GM19238 (cell line): ENCODE measurements at regions not wholly inside any gene's neighbourhood (a gene's known extent, or its start where the extent isn't known, plus 50 kb on each side); places are given as distances from the start of the nearest gene placed in this dataset.
A peak's percentile ranks its signal among the peaks of the same experiment; 100 is the strongest.

ENCODE experiments used
- DNase-seq: peaks from one replicate; pipeline ENCODE4 v3.0.0; 2011; ENCODE audit warnings: low spot score; ENCODE audit not compliant: insufficient read length

DNA sequence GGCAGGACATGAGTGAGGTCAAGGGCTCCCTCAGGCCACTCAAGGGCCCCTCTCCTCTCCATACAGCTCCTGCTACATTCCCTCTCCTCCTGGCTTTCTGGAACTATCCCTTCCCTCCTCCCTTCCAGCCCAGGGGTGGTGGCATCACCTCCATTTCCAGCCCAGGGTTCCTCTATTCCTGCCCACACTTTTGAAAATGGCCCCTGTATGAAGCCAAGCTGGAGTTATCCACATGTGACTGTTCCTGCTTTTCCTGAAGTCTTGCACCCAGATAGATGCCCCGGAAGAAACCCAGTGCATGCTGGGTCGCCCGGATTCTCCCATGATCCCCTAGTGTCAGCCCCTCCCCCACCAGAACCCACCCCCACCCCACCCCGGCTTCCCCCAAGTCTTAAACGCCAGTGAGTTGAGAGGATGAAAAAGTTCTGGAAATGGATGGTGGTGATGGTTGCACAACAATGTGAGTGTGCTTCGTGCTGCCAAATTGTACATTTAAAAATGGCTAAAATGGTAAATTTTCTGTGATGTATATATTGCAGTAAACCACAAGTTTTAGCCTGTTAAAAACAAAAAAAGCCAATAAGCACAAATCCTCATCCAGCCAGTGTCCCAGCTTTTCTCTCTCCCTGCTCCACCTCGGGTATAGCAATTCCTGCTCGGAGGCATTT, 136.9 kb downstream of the SCARB1 start:
- DNase-seq: no peak

DNA sequence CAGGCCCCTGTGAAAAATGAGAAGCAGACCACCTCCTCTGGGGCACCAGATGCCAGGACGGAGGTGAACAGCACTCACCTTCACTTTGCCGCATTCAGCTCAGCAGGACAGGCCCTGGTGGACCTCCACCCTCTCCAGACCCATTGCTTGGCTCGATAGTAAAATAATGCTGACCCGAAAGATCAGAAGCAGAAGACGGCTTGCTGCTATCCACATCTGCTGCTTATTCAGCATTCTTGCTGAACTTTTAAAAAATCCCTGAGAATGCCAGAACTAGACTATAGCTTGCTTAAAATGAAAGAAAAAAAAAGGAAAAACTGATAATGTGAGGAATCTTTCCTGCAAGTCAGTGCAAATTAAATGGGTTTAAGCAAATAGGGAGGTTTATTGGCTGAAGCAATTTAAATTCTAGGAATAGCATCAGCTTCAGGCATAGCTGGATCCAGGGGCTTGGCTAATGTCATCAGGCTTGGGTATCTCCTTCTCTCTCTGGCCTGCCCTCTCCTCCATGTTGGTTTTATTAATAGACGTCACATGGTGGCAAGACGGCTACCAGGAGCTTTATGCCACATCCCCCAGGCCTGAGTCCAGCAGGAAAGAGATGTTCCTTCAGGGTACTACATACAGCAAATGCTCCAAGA, 137.9 kb downstream of the SCARB1 start:
- no peak for DNase-seq

DNA sequence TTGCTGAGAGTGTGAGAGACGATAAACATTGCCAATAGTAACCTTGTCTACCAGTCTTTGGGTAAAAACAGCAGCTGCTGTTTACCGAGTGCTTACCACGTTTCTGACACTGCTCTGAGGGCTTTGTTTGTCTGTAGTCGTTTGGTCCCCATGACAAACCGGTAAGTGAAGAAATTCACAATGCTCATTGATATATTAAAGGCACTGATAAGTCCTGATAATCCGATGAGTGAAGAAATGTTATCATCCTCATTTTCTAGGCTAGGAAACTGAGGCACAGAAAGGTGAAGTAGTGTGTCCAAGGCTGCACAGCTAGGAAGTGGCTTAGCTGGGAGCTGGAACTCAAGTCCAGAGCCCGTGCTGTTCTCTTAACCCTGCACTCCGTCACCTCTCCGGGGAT, 138.6 kb downstream of the SCARB1 start:
- no peak for DNase-seq

DNA sequence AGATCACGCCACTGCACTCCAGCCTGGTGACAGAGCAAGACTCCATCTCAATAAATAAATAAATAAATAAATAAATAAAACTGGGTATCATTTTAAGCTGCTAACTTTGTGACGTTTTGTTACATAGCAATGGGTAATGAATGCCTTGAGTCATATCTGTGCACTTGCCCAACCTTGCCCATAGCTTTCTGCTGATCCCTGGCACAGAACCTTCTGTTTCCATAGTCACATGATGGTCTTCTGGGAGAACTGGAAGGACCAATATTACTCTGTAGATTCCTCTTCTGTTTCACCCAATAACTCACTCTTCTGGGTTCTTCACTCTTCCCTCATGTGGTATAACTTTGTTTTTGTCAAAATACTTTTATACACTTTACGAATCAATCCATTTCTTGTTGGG, 140.8 kb downstream of the SCARB1 start:
- DNase-seq: no peak

DNA sequence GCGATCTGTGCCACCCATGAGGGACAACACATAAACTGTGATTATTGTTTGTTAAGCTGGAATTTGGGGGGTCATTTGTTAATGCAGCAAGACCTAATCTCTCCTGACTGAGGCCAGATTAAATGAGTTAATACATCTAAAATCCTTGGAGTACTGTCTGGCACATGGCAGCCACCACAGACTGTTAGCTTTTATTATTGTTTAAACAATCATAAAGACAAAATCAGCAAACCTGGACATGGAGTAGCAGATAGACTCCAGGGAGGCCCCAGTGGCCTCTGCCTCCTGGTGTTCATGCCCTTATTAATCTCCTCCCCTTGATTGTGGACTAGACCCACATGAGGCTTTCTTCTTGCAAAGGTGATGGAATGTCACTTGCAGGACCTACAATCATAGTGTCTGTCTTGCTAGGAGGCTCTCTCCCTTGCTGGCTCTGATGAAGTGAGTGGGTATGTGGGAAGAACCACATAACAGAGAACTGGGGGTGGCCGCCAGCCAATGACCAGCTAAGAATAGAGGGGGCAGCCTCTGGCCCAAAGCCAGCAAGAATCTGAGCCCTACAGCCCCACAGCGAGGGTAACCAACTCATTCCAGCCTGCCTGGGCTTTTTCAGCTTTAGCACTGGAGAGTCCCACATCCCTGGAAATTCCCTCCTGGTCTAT, 142.0 kb downstream of the SCARB1 start:
- no peak for DNase-seq

DNA sequence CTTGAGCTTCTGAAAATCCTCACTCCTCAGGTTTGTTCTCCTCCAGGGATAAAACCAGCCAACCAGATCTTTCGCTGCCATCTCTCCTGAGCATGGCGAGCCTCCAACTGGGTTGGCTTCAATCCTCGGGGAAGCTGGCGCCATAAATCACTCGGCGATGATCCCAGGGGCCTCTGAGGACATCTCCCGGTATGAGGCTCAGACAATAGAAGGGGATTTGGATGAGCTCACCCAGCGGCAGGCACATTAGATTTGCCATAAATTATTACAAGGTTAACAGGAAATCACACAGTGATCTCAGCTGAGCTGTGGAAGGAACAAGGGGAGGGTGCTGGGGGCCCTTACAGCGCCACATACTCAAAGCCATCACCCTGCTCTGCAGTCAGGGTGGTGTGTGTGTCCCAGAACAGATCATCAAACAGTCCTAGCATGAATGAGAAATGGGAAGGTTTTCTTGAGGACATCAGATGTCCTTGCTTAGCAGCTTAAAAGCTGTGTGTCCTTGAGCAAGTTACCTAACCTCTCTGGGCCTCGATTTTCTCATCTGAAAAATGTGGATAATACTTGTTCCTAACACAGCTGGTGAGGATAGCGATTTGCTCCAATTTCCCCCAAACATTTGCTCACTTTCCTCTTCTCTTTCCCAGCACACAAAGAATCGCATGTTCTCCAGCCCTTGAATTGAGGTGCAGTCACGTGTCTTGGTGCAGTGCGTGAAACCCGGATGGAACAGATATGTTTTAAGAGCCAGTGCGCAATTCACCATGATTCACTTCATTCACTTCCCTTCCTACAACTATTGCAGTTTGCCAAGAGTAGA, 142.8 kb downstream of the SCARB1 start:
- no peak for DNase-seq

DNA sequence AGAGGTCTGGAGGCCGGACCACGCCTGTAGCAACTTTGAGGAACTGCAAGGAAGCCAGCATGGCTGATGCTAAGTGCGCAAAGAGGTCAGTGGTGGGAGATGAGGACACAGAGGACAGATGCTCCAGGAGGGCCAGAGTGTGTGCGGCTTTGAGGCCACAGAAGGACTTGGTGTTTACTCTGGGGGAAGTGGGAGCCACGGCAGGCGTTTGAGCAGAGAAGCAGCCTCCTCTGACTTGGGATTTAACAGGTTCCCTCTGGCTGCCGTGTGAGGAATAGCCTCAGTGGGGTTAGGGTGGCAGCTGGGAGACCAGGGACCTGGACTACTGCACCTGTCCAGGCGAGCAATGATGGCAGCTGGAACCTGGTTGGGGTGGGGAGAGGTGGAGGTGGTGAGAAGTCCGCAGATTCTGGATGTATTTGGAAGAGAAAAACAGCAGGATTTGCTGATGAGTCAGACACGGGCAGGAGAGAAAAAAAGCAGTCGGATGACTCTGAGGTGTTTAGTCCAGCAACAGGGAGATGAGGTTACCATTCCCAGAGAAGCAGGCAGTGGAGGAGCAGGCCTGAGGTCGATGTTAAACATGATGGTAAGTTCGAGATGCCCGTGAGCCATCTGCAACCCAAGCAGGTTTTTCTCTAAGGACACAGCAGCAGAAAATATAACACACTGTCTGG, 143.5 kb downstream of the SCARB1 start:
- DNase-seq: no peak

DNA sequence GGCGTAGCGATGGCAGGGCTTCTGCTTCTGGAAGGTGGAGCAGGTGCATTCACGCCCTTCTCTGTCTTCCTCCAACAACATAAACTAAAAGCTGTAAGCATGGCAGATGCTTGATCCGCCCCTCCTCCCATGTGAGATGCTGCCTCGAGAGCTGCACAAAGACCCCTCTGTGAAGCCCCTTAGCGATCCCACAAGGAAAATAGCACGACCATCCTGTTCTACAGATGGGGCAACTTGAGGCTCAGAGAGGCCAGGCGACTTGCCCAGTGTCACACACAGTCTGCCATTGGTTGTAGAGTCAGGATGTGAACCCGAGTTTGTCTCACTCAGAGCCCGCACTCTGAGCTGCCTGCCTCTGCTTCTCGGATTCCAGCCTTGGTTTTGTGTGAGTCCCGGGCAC, 144.4 kb downstream of the SCARB1 start:
- DNase-seq: no peak

DNA sequence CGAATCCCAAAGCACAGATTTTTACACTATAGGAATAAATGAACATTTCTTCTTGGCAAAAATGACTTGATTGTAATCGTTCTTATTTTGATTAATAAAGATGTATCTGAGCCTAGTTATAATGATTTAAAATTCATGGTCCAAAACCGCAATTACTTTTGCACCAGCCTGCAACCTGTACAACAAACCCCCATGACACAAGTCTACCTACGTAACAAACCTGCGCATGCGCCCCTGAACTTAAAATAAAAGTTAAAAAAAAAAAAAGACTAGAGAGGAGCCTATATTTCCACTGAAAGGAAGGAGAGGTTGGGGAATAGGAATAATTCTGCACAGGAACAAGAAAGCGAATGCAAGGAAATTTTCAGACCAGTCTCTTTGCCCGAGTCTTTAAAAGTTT, 145.2 kb downstream of the SCARB1 start:
- no peak for DNase-seq

DNA sequence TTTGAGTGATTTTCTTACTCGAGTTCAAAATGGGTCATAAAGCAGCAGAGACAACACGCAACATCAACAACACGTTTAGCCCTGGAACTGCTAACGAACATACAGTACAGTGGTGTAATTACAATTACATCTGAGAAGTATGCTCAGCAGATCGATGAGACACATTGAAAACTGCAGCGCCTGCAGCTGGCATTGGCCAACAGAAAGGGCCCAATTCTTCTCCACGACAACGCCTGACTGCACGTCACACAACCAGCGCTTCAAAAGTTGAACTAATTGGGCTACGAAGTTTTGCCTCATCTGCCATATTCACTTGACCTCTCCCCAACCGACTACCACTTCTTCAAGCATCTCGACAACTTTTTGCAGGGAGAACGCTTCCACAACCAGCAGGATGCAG, 145.6 kb downstream of the SCARB1 start:
- DNase-seq: no peak

DNA sequence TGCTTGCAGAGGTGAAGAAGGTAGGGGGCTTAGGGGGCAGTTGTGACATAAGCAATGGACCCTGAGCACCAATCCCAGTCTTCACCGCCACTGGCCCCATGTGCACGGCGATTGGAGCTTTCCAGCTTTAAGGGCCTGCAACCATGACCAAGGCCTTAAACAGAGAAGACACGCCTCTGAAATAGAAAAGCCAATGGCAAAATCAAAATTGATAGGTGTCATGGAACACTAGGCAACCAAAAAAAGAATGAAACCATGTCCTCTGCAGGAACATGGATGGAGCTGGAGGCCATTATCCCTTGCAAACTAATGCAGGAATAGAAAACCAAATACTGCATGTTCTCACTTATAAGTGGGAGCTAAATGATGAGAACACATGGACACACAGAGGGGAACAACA, 146.3 kb downstream of the SCARB1 start:
- DNase-seq: no peak

DNA sequence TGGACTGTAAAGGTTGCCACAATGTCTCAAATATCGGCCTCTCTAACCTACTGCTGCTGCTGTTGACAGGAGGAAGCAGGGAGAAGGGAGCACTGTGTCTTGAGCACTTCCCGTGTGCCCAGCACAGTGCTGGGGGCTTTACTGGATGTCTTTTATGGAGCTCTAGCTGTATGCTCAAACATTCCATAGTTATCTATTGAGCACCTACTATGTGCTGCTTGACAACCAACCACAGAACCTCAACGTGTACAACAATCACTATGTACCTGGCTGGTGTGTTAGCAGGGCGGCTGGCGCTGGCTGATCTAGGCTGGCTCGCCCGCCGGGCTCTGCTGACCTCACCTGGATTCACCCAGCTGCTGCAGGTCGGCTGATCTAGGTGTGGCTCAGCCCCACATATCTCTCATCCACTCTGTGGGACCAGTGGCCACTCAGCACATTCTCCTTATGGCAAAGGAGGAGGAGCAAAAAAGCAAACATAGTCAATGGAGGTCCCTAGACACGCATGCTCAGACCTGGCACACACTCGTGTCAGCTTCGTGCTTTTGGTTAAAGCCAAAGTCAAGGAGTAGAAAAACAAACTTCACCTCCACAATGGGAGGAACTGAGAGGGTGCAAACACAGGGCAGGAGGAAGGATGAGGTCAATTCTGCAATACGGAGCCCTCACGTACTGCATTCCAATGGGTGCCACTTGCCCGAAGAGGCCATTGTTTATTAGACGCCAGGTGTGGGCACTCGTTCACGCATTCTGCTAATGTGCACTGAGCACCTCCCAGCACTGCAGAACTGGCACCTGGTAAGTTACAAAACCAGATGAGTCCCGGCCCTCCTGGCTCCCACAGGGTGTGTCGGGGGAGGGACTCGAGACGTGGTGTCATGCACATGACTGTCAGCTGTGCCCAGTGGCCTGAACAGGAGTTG, 147.2 kb downstream of the SCARB1 start:
- no peak for DNase-seq

DNA sequence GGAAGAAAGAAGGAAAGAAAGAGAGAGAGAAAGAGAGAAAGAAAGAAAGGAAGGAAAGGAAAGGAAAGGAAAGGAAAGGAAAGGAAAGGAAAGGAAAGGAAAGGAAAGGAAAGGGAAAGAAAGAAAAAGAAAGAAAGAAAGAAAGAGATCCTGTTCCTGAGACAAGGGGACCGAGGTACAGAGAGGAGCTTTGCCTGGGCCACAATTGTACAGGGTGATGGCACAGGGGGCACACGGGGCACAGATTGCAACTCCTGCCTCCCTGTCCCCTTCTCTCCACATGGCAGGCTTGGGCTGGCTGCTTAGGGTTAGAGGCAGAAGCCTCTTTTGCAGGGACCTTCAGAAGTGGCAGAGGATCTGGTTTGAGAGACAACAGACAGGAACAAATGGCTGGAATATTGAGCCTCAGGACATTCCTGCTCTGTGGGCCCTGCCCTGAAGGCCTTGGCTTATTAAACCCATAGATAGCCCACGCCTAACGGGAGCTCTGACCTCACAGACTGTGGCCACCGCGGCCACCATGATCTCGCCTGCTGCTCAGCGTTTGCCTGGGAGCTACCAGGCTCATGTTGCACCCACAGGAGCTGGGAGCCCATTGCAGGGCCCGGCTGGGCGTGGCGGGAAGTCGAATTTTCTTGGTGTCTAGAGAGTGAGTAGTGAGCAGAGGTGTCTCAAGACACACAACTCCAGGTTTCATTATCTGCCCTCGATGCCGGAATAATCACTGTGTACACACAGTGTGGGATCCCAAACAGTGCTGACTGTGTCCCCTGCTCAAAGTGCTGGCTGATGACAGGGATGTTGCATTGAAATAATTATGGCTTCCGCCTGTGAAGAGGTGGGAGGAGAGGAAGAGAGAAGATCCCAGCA, 147.9 kb upstream of the NCOR2 start:
- no peak for DNase-seq

DNA sequence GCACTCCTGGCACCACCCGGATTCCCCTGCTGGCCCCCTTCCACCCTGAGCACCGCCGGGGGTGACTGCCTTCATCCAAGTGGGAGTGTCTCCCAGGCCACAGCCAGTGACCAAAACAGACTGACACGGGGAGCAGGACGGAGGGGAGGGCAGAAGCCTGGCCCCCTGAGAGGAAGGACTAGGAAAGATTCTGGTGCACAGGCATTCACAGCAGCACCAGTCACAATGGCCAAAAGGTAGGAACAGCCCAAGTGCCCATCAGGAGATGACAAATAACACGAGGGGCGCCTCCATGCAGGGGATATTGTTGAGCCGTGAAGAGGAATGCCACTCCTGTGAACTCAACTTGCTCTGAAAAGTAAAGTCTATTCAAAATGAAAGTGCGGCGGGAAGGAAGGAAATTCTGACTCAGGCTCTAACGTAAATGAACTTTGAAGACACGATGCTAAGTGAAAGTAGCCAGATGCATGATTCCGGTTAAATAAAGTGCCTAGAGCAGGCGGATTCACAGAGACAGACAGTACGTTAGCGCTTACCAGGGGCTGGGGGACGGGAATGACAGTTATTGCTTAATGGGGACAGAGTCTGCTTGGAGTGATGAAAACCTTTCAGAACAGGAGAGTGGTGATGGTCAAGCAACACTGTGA, 146.1 kb upstream of the NCOR2 start:
- peak; percentile 47 for DNase-seq

DNA sequence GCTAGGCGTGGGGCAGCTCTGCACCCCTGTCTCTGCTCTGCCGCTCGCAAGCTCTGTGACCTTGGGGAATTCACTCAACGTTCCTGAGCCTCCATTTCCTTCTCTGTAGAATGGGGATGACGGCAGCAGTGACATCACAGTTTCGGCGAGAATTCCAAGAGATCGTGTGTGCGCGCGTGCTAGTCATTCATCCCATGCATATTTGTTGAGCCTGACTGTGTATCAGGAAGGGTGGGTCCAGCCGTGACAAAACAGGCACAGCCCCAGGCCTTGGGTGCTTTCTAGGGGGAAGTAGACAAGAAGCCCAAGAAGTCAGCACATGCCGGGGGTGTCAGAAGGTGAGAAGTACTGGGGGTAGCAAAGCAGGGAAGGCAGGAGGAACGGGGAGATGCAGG, 145.6 kb upstream of the NCOR2 start:
- DNase-seq: peak; percentile 29

DNA sequence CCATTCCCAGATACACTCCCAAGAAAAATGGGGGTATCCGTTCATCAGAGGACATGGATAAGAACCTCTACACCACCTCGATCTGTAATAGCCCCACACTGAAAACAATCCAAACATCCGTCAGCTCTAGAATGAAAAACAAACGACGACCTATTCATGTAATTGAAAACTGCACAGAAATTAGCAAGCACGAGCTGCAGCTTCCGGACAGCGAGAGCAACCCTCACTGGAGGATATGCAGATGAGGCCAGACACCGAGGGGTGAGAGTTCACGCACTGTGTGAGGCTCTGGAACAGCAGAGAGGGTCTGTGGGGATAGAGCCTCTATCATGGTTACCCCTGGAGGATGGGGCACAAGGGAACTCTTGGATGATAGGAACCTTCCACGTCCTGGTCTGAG, 143.9 kb upstream of the NCOR2 start:
- DNase-seq: no peak

DNA sequence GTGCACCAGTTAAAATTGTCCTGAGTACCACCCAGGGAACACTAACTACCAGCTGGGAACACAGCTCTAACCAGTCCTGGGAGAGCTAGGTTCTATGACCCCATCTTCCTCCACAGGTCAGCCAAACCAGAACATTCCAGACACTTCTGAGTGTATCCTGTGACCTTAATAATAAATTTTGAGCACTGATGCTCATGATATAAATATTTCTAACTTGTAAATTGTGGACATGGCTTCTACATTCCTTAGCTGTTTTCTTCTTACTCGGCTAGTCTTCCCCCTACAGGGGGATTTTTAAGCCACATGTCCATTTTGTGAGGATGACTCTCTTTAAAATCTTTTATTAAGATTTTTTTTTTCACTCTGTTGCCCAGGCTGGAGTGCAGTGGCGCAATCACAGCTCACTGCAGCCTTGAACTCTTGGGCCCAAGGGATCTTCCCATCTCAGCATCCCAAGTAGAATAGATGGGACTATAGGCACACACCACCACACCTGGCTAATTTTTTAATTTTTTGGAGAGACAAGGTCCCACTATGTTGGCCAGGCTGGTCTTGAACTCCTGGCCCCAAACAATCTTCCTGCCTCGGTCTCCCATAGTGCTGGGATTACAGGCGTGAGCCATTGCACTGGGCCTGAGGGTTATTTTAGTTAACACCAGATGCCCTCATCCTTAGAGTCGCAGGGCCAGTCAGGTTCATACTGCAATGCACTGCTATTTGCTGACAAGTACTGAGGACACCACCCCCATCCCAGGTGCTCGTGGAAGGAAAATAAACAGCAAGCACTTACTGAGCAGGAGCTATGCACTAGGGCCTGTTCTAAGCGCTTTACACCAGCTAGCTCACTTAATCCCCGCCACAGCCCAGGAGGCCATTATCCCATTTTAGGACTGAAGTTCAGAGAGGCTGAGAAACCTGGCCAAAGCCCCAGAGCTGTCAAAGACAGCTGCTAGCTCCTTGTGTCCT, 142.6 kb upstream of the NCOR2 start:
- no peak for DNase-seq

DNA sequence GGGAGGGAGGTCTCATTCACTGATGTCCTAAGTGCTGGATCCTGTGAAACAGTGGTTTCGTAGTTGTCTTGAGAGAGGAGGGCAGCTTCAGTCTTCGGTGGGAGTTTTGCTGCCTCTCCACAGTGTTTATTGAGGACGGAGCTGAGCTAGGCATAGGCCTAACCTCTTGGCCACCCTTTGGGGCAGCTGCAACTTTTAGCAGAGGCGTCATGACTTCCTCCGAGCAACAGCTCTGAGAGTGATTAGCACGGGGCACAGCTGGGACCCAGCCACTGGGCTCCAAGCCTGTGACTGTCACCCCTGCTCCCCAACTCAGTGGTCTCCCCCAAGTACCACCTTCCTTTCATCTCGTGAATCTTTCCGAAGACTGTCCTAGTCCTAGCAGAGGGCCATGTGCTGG, 139.9 kb upstream of the NCOR2 start:
- DNase-seq: no peak
